Endodermal cell (in vitro differentiated cells): ENCODE measurements at regions not wholly inside any gene's neighbourhood (a gene's known extent, or its start where the extent isn't known, plus 50 kb on each side); places are given as distances from the start of the nearest gene placed in this dataset.

ENCODE experiments used
- DNase-seq: peaks from one replicate; pipeline ENCODE4 v3.0.0-alpha.2; 2017
- H3K27ac ChIP-seq: 2 replicates; pipeline ENCODE4 v1.5.1; 2013; ENCODE audit warnings: mild to moderate bottlenecking, low read depth, low read length, moderate library complexity
- H3K27me3 ChIP-seq: 2 replicates; pipeline ENCODE4 v1.6.1; 2013; ENCODE audit warnings: mild to moderate bottlenecking, low read length, moderate library complexity; ENCODE audit not compliant: insufficient read depth, control insufficient read depth, poor library complexity, severe bottlenecking
- H3K36me3 ChIP-seq: 2 replicates; pipeline ENCODE4 v1.7.0; 2013; ENCODE audit warnings: mild to moderate bottlenecking, low read length, moderate library complexity; ENCODE audit not compliant: control insufficient read depth, insufficient read depth
- H3K4me1 ChIP-seq: one replicate; pipeline ENCODE4 v1.7.0; 2013; ENCODE audit warnings: low read length; ENCODE audit not compliant: control insufficient read depth, insufficient read depth
- H3K4me3 ChIP-seq: 2 replicates; pipeline ENCODE4 v1.5.1; 2013; ENCODE audit warnings: mild to moderate bottlenecking, low read length, moderate library complexity
- H3K9ac ChIP-seq: 2 replicates; pipeline ENCODE4 v1.6.1; 2013; ENCODE audit warnings: mild to moderate bottlenecking, low read length, moderate library complexity; ENCODE audit not compliant: poor library complexity, severe bottlenecking; ENCODE audit errors: extremely low read depth
- H3K9me3 ChIP-seq: 2 replicates; pipeline ENCODE4 v1.6.1; 2013; ENCODE audit warnings: mild to moderate bottlenecking, low read length, moderate library complexity; ENCODE audit not compliant: control insufficient read depth
- H3K27ac Mint-ChIP-seq: 2 replicates; pipeline ENCODE4 v1.8.0; 2020; ENCODE audit warnings: mixed read lengths
- H3K27me3 Mint-ChIP-seq: 2 replicates; pipeline ENCODE4 v1.8.0; 2021; ENCODE audit warnings: mild to moderate bottlenecking, mixed read lengths; ENCODE audit not compliant: insufficient read depth
- H3K36me3 Mint-ChIP-seq: 2 replicates; pipeline ENCODE4 v1.8.0; 2020; ENCODE audit warnings: low read depth, mixed read lengths
- H3K4me1 Mint-ChIP-seq: 2 replicates; pipeline ENCODE4 v1.8.0; 2020; ENCODE audit warnings: mixed read lengths
- H3K4me3 Mint-ChIP-seq: 2 replicates; pipeline ENCODE4 v1.8.0; 2020; ENCODE audit warnings: mild to moderate bottlenecking, moderate library complexity, mixed read lengths
- H3K9me3 Mint-ChIP-seq: 2 replicates; pipeline ENCODE4 v1.8.0; 2020; ENCODE audit warnings: mild to moderate bottlenecking, mixed read lengths
- CTCF ChIP-seq: fragments of 200-600 bp; sonication (generic); conservative IDR thresholded peaks from 2 replicates; pipeline ENCODE4 v1.5.0; 2021; ENCODE audit warnings: antibody characterized with exemption, mild to moderate bottlenecking
- WGBS, 2 experiments: methylation state at CpG; one replicate each; pipeline versions ENCODE4 v1.1.5 to v1.1.7; 2013; ENCODE audit warnings: missing lambda C conversion rate in 2 of 2, mixed read lengths in 1 of 2; ENCODE audit not compliant: insufficient coverage in 1 of 2, insufficient read length in 1 of 2; 5-methylcytosine and 5-hydroxymethylcytosine counted together

- 63 to 87% methylated on average over 2 to 3 of the region's 3 CpGs for WGBS, 2 experiments
Observed at GRCh38 chr14:81765651-81766275, 232.1 kb upstream of the SEL1L start.

GRCh38 chr14:81766321-81766915 is 232.8 kb upstream of the SEL1L start:
- Mint-ChIP-seq H3K27ac (no peak overlapping the region), H3K4me3 (no peak overlapping the region), H3K4me1 (no peaks in the 10 kb centered on the region), H3K9me3 (no peaks in the 10 kb centered on the region), H3K36me3 (no peaks in the 10 kb centered on the region), H3K27me3 (no peaks in the 10 kb centered on the region)
- TF ChIP-seq CTCF = no peak
- Histone ChIP-seq H3K4me3 (no peak overlapping the region), H3K27me3 (no peaks in the 10 kb centered on the region), H3K9ac (no peak overlapping the region), H3K9me3 (no peaks in the 10 kb centered on the region), H3K4me1 (no peaks in the 10 kb centered on the region), H3K27ac (no peak overlapping the region), H3K36me3 (no peaks in the 10 kb centered on the region)
- no peak for DNase-seq
- 80 to 94% methylated on average over 1 to 3 of the region's 4 CpGs for WGBS, 2 experiments

More at GRCh38 chr14:81765651-81766275, 232.1 kb upstream of the SEL1L start:
- Mint-ChIP-seq H3K9me3 (no peaks in the 10 kb centered on the region), H3K4me3 (no peak overlapping the region), H3K4me1 (no peaks in the 10 kb centered on the region), H3K27me3 (no peaks in the 10 kb centered on the region), H3K27ac (no peak overlapping the region), H3K36me3 (no peaks in the 10 kb centered on the region)
- no peak for DNase-seq
- Histone ChIP-seq H3K27me3 (no peaks in the 10 kb centered on the region), H3K9ac (no peak overlapping the region), H3K4me1 (no peaks in the 10 kb centered on the region), H3K9me3 (no peaks in the 10 kb centered on the region), H3K27ac (no peak overlapping the region), H3K4me3 (no peak overlapping the region), H3K36me3 (no peaks in the 10 kb centered on the region)
- no peak for TF ChIP-seq CTCF

GRCh38 chr14:81767266-81767995 is 233.8 kb upstream of the SEL1L start:
- H3K4me1 ChIP-seq = no peaks in the 10 kb centered on the region
- no peak overlapping the region for H3K9ac ChIP-seq
- H3K36me3 ChIP-seq = no peaks in the 10 kb centered on the region
- 80 to 87% methylated on average over 1 of the region's 2 CpGs for WGBS, 2 experiments
- no peaks in the 10 kb centered on the region for H3K9me3 Mint-ChIP-seq
- no peaks in the 10 kb centered on the region for H3K27me3 ChIP-seq
- H3K9me3 ChIP-seq = no peaks in the 10 kb centered on the region
- no peaks in the 10 kb centered on the region for H3K4me1 Mint-ChIP-seq
- H3K4me3 ChIP-seq = no peak overlapping the region
- H3K27me3 Mint-ChIP-seq = no peaks in the 10 kb centered on the region
- DNase-seq = no peak
- no peak for TF ChIP-seq CTCF
- no peaks in the 10 kb centered on the region for H3K36me3 Mint-ChIP-seq
- H3K27ac ChIP-seq = no peak overlapping the region
- H3K27ac Mint-ChIP-seq = no peak overlapping the region
- no peak overlapping the region for H3K4me3 Mint-ChIP-seq
